ENCODE measurements at regions not wholly inside any gene's neighbourhood (a gene's known extent, or its start where the extent isn't known, plus 50 kb on each side); places are given as distances from the start of the nearest gene placed in this dataset.

DNA sequence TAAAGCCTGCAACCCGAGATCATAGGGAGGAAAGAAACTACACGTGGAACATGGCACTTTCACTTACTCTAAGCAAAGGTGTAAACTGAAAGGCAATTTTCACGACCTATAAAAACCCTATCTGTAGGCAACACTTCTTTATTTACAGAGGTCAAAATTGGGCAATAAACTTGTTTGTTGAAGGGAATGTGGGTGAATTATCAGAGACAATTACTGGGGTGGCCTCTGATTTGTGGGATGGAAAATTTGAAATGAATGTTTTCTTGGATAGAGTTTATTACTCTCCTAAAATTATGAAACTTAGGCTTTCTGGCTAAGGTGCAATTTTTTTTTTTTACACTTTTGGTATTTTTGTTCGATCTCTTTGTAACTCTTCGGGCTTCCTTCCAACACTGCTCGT lies 734.1 kb upstream of the TENM3 start:
- Histone ChIP-seq H3K4me2 (no peak overlapping the region), H3K4me3 (IDR thresholded peaks at IDR 0.05; ENCODE audit: insufficient read depth, low read depth, low read length) (no peak overlapping the region), H3K79me2 (ENCODE audit: insufficient read depth, low read depth) (no peaks in the 10 kb centered on the region), H2AFZ (ENCODE audit: low read depth) (no peak overlapping the region), H3K9ac (no peak overlapping the region), H3K27me3 (ENCODE audit: insufficient read depth, low read depth) (no peaks in the 10 kb centered on the region), H3K27ac (no peak overlapping the region), H4K20me1 (ENCODE audit: insufficient read depth) (no peaks in the 10 kb centered on the region), H3K4me1 (ENCODE audit: low read depth, poor library complexity, severe bottlenecking) (no peaks in the 10 kb centered on the region), H3K36me3 (ENCODE audit: insufficient read depth) (no peaks in the 10 kb centered on the region)
- TF ChIP-seq, protein P1, sequence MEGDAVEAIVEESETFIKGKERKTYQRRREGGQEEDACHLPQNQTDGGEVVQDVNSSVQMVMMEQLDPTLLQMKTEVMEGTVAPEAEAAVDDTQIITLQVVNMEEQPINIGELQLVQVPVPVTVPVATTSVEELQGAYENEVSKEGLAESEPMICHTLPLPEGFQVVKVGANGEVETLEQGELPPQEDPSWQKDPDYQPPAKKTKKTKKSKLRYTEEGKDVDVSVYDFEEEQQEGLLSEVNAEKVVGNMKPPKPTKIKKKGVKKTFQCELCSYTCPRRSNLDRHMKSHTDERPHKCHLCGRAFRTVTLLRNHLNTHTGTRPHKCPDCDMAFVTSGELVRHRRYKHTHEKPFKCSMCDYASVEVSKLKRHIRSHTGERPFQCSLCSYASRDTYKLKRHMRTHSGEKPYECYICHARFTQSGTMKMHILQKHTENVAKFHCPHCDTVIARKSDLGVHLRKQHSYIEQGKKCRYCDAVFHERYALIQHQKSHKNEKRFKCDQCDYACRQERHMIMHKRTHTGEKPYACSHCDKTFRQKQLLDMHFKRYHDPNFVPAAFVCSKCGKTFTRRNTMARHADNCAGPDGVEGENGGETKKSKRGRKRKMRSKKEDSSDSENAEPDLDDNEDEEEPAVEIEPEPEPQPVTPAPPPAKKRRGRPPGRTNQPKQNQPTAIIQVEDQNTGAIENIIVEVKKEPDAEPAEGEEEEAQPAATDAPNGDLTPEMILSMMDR (conservative IDR thresholded peaks at IDR 0.05; ENCODE audit: low read depth, low read length): no peak

DNA sequence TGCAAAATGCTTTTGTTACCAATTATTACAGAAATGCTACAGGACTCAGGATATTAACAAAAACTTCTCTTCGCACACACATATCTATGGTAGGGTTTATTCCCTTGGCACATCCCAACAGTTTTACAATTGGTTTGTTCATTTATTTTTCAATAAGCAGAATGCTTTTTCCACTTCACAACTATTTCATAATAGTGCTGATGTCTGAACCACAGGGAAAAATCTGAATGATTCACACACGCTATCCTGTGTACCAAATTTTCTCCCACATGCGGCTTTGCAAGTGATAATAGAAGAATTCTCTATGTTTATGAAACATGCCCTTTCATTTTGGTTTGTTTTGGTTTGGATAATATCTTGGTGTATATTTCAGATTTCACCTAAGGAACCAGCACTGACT lies 725.7 kb upstream of the TENM3 start:
- H3K27ac ChIP-seq: no peak overlapping the region
- H3K27me3 ChIP-seq (ENCODE audit: insufficient read depth, low read depth): no peaks in the 10 kb centered on the region
- H3K36me3 ChIP-seq (ENCODE audit: insufficient read depth): no peaks in the 10 kb centered on the region
- H3K4me2 ChIP-seq: no peak overlapping the region
- no peaks in the 10 kb centered on the region for H3K4me1 ChIP-seq (ENCODE audit: low read depth, poor library complexity, severe bottlenecking)
- no peaks in the 10 kb centered on the region for H4K20me1 ChIP-seq (ENCODE audit: insufficient read depth)
- TF ChIP-seq, protein P1 (conservative IDR thresholded peaks at IDR 0.05; ENCODE audit: low read depth, low read length): no peak
- no peaks in the 10 kb centered on the region for H3K79me2 ChIP-seq (ENCODE audit: insufficient read depth, low read depth)
- no peak overlapping the region for H2AFZ ChIP-seq (ENCODE audit: low read depth)
- H3K9ac ChIP-seq: no peak overlapping the region
- H3K4me3 ChIP-seq (IDR thresholded peaks at IDR 0.05; ENCODE audit: insufficient read depth, low read depth, low read length): no peak overlapping the region

DNA sequence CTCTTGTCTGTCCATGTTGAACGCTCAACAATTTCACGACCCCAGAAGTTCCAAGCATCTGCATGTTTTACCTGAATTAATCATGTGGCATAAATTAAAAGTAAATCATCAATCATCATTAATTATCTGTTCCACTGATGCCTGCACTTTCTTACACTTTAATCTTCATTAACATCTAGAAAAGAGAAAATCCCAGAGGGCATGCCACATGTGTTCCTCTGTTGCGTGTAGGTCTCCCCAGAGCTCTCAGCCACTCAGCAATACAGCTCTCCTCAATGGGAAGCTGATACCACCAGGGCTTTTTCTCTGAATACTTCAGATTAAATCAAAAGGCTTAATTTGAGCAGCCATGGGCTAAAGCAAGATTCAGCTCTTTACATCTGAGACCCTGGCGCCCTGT lies 722.4 kb upstream of the TENM3 start:
- Histone ChIP-seq H3K27ac (no peak overlapping the region), H2AFZ (ENCODE audit: low read depth) (no peak overlapping the region), H3K9ac (no peak overlapping the region), H3K79me2 (ENCODE audit: insufficient read depth, low read depth) (no peaks in the 10 kb centered on the region), H3K4me1 (ENCODE audit: low read depth, poor library complexity, severe bottlenecking) (no peaks in the 10 kb centered on the region), H3K4me2 (no peak overlapping the region), H4K20me1 (ENCODE audit: insufficient read depth) (no peaks in the 10 kb centered on the region), H3K4me3 (IDR thresholded peaks at IDR 0.05; ENCODE audit: insufficient read depth, low read depth, low read length) (no peak overlapping the region), H3K36me3 (ENCODE audit: insufficient read depth) (no peaks in the 10 kb centered on the region), H3K27me3 (ENCODE audit: insufficient read depth, low read depth) (no peaks in the 10 kb centered on the region)
- TF ChIP-seq, protein P1 (conservative IDR thresholded peaks at IDR 0.05; ENCODE audit: low read depth, low read length): no peak

DNA sequence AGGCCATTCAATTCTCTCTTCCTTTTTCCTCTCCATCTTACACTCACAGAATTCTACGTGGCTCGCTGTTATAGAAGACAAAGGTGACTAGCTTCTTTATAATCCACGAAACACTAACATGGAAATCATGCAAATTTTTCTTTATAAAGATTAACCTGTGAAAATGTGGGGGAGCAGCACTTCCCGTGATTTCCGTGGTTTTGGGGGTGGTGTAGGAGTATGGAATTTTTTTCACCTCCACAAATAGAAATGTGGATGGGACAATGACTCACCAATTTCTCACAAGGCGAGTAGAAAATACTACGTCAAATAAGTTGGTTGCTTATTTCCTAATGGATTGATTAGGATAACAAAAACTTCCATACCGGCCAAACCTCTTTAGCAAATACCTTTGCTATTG lies 719.2 kb upstream of the TENM3 start:
- no peak overlapping the region for H3K27ac ChIP-seq
- TF ChIP-seq, protein P1 (conservative IDR thresholded peaks at IDR 0.05; ENCODE audit: low read depth, low read length): no peak
- no peaks in the 10 kb centered on the region for H3K36me3 ChIP-seq (ENCODE audit: insufficient read depth)
- no peak overlapping the region for H3K4me2 ChIP-seq
- H3K27me3 ChIP-seq (ENCODE audit: insufficient read depth, low read depth): no peaks in the 10 kb centered on the region
- no peaks in the 10 kb centered on the region for H3K79me2 ChIP-seq (ENCODE audit: insufficient read depth, low read depth)
- H3K4me1 ChIP-seq (ENCODE audit: low read depth, poor library complexity, severe bottlenecking): no peaks in the 10 kb centered on the region
- H2AFZ ChIP-seq (ENCODE audit: low read depth): no peak overlapping the region
- no peaks in the 10 kb centered on the region for H4K20me1 ChIP-seq (ENCODE audit: insufficient read depth)
- H3K9ac ChIP-seq: no peak overlapping the region
- no peak overlapping the region for H3K4me3 ChIP-seq (IDR thresholded peaks at IDR 0.05; ENCODE audit: insufficient read depth, low read depth, low read length)

DNA sequence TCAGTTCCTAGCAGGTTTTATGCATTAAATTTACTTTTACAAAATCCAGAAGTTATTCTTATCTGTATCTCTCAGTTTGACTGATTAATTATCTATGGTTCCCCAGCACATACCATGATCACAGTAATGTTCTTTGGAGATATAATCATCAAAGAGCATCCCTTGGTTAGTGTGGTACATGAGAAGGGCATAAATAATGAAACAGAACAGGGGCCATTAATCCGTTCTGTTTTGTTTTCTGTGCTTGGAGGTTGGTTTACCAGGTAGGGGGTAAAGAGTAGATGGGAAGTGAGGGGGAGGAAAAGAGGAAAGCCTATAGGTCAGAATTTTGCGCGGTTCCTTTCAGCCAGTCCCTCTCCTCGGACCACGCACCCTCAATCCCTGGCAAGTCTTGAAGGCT lies 718.7 kb upstream of the TENM3 start:
- Histone ChIP-seq H3K4me2 (no peak overlapping the region), H3K79me2 (ENCODE audit: insufficient read depth, low read depth) (no peaks in the 10 kb centered on the region), H4K20me1 (ENCODE audit: insufficient read depth) (no peaks in the 10 kb centered on the region), H3K9ac (no peak overlapping the region), H3K4me3 (IDR thresholded peaks at IDR 0.05; ENCODE audit: insufficient read depth, low read depth, low read length) (no peak overlapping the region), H3K27ac (no peak overlapping the region), H3K36me3 (ENCODE audit: insufficient read depth) (no peaks in the 10 kb centered on the region), H3K4me1 (ENCODE audit: low read depth, poor library complexity, severe bottlenecking) (no peaks in the 10 kb centered on the region), H3K27me3 (ENCODE audit: insufficient read depth, low read depth) (no peaks in the 10 kb centered on the region), H2AFZ (ENCODE audit: low read depth) (no peak overlapping the region)
- TF ChIP-seq, protein P1 (conservative IDR thresholded peaks at IDR 0.05; ENCODE audit: low read depth, low read length): no peak

Data from KMS-11 (cell line).